GM11168 (cell line): ENCODE measurements at regions not wholly inside any gene's neighbourhood (a gene's known extent, or its start where the extent isn't known, plus 50 kb on each side); places are given as distances from the start of the nearest gene placed in this dataset.

Experiments
- in situ Hi-C: fragments of 300-500 bp; cut with MboI; formaldehyde crosslinking; loops from one replicate; pipeline ENCODE4 v1.12.0; 2022; ENCODE audit warnings: low sequenced_read_pairs; ENCODE audit not compliant: unreplicated experiment

DNA sequence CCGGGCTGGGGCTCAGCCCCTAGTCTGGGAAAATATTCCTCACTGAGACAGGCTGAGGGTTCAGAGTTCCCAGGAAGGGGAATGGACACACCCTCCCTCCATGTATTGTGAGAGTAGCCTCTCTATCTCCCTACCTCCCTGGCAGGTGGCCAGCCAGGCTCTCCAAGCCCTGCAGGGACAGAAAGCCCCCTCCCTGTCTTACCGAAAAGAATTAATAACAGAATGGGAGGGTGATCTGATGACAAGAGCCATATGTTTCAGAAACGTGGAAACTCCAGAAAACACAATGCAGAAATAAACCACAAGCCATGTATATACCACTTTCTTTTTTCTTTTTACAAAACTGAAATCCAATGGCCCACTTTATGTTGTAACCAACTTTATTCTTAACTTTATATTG, 140.0 kb downstream of the CHST1 start:
- in situ Hi-C loops, result no loop called here

DNA sequence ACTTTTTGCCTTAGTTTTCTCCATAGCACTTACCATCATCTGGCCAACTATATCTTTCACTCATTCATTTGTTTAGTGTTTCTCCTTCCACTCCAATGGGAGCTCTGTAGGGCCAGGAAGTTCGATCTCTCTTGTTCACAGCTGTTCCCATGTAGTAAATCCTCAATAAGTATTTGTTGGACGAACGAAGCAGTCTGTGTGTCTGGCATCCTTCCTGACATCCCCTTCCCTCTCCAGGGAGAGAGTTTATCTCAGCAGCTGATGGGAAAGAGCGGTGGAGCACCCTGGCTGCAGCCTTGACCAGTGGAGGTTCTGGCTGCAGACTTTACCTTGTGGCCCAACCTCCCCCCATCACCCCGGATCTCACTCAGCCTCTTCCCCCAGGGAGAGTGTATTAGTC, 141.7 kb downstream of the CHST1 start:
- in situ Hi-C loops, result no loop called here

DNA sequence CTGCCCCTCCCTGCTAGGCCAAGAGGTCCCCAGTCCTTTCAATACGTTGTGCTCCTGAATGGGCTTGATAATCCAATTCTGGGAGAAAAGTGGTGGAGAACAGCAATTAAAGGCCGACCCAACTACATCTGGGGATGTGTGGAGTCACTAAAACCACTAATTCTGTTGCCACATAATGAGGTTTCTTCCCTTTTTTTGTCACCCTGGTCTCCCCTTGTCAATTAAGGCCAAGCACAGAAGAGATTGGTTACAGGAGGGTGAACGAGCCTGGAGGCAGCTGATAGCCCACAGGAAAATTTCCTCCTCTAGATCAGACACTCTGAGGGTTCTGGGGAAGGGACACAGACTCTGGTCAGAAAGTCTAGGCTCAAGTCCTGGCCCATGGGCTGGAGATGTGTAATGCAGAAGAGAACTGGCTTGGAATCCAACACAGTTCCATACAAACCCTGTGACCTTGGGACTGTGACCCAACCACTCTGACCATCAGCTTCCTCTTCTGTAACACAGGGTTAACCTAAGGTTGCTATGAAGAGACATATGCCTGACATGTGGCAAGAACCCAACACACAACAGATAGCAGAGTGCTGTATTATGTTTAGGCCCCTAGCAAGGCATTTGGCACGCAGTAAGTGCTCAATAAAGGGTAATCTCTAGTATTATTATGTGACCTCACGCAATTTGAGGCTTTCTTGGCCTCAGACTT, 146.4 kb downstream of the CHST1 start:
- in situ Hi-C loops, result no loop called here

DNA sequence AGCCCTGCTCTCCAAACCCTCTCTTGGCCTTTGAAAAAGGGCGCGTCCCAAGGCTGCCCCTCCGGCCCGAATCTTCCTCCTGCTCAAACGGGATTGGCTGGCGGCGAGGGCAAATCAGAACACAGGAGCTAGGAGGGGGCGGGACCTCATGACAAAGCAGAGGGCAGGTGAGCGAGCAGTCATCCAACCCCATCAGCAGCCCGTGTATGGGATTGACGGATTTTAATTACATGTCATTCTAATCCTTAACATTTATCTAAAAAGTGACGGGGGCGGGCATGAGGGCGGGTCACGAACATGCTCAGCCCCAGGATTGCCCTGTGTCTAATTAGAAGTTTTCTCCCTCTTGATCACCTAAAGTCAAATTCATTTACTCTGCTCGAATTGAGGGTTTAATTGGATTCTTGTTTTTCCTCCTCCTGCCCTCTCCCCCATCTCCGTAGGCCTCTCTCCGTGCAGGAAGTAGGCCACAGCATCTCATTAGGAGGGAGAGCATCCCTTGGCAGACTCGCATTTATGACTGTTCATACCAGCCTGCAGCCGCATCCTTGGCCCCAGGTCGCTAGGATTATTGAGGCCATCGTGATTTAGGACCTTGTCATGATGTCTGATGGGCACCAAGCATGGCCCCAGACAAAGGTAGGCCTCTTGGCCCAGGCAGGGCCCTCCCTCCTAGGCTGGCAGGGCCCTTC, 147.1 kb downstream of the CHST1 start:
- in situ Hi-C loops, result no loop called here

DNA sequence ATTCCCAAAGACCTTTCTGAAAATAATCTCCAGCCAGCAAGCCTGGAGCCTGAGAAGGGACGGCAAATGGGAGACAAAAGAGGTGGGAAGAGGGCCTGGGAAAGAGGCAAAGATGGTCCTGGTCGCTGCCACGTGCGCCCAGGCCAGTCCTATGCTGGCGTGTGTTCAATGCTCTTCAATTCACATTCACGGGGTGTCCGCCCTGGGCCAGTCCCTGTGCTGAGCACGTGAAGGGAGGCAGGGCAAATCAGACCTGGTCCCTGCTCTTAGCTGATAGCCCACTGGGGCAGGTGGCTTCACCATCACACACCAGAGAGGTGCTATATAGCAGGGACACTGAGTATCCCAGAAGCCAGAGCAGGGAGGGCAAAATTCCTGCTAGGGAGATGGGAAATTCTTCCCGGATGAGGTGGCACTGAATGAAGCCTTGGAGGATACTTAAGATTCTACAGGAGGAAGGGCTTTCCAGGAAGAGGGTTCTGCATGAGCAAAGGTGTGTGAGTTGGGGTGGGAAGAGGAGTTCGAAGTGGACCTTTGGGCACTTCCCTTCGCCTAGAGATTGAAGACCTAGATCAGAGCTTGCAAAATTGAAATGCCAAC, 148.2 kb downstream of the CHST1 start:
- in situ Hi-C loops, result no loop called here

DNA sequence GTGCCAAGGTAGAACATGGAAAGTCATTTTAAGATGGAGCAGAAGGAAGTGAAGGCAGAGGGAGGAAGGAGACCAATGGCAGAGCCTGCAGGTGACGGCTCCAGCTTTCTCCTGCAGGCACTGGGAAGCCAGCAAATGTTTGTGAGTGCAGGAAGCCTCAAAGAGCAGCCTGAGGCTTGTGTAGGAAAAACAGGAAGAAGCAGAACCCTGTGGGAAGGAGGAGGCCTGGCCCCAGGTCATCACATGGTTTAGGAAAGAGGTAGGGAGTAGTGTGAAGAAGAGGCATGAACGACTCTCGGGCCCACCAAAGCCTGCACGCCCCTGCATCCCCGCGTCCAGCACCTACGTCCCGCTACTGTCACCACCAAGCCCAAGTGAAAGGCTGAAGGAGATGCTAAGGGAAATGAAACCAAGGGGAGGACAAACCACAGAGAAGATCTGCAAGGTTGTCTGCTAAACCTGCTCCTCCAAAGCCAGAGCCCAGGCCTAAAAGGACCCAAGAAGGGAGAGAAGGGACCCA, 151.5 kb downstream of the CHST1 start:
- in situ Hi-C loops, result no loop called here

DNA sequence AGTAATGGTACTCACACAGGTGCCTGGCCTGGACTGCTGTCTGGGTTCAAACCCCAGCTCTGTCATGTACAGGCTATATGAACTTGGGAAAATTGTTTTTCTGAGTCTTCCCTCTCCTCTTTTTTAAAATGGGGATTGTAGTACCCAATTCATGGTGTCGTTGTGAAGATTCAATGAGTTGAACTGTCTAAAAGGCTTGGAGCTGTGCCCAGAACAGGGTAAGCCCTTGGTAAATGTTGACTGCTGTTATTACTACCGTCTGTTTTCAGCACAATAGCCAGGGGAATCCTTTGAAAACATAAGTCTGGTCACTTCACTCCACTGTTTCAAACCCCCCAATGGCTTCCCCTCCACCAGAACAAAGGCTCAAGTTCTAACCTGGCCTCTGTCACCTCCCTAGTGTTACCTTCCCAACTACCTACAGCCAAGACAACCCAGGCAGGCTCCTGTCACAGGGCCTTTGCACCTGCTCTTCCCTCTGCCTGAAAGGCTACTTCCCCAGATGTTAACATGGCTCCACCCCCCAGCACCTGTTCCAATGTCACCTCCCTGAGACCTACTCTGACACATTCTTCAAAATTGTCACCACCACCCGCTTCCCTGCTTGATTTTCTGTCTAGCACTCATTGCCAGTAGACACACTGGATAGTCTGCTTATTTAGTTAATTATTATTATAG, 152.8 kb downstream of the CHST1 start:
- in situ Hi-C loops, result no loop called here

DNA sequence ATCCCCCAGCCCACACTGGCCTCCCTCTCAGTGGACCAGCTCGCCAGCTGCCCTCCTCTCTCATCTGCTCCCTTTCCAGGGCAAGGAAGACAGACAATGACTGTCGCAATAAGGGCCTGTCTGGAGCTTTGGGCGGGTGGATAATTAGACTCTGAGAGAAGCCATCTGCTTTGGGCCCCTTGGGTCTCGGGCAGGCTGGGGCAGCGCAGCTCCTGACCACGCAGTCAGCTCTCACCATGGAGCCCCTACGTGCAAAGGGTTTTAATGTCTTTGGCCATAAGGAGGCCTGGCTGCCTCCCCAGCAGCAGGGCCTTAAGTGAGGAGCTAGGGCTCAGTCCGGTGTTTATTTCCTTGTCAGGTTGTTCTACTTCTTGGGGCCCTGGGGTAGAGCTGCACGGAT, 153.9 kb downstream of the CHST1 start:
- in situ Hi-C loops, result no loop called here

DNA sequence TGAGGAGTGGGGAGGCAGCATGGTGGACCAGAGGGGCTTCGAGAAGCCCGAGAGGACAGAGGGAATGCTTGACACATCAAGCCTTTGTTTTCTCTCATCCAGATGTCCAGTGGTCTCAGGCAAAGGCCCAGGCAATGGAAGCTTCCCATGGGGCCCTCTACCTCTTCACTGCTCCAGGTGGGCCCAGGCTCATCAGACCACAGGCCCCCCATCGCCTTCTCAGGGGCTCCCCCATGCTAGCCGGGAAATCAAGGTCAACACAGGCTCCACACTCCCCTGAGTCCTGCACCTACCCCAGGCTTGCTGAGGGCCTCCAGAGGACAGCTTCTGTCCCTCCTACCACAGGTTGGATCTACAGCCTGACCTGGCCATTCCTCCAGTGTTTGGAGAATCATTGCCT, 157.5 kb downstream of the CHST1 start:
- in situ Hi-C loops, result no loop called here

DNA sequence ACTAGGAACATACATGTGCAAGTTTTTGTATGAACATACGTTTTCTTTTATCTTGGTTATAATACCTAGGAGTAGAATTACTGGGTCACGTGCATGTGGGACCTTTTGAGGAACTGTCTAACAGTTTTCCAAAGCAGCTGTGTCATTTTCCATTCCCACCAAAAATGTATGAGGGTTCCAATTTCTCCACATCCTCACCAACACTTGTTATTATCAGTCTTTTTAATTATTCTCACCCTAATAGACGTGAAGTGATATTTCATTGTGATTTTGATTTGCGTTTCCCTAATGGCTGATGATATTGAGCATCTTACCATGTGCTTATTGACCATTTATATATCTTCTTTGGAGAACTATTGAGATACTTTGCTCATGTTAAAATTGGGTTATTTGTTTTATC, 162.1 kb downstream of the CHST1 start:
- in situ Hi-C loops, result no loop called here

DNA sequence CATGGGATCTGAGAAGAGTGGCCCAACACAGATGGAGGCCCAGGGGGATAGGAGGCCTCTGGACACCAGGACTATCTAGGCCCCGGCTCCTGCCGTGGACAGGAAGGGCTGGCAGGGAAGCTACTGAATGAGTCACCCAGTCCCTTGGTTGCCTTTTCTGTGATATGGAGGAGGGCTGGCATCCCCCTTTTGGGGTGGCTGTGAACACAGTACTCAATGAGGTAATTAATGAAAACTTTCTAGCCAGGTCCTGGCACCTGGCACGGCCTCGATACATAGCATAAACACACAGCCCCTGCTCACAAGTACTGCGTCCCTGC, 163.2 kb downstream of the CHST1 start:
- in situ Hi-C loops, result no loop called here

DNA sequence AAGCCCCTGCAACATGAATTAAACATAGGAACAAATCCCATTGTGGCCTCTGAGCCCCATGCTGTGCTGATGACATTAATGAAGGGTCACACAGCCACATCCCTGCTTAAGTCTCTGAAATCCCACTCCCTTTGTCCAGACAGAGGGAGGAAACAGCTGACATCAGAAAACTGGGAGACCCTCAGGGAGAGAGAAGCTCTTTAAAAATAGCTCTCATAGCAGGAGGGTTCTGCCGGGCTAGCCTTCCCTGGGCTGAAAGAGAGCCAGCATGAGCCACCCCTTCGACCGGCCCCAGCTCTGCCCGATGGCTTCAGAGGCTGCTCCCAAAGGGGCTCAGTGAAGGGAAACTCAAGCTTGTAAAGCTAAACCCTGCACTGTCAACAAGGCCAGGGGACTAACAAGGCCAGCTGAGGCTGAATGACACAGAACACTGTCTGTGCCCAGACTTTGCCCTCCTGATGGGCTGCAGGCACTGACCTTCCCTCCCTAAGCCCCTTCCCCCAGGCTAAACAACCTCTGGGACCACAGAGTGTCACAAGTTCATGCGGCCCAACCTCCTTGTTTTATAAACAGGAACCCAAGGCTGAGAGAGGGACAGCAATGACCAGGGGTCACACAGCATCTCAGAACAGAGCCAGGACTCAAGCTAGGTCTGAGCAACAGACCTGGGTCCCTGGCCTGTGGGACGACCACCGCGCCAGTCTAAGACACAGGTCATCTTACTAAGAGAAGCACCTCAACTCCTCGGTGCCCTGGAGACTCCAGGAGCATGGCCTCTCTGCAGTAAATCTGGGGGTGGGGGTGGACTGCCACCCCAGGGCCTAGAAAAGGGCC, 163.8 kb downstream of the CHST1 start:
- in situ Hi-C loops, result no loop called here

DNA sequence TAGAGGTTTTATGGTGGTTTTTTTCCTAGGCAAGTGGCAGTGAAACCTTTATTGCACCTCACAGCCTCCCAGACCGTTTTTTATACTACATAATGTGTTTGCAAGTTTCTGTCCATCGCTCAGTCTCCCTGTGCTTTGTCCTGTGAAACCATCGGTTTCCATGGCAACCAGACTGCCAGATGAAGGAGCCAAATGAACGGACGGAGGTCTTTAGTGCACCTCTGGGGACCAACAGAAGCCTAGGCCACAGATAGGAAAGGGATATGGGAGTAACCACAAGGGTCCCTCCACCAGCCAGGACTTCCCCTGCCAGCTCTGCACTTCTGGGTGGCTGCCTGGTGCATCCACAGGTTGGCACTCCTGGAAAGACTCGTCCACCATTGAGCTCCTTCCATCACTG, 165.0 kb downstream of the CHST1 start:
- in situ Hi-C loops, result no loop called here

DNA sequence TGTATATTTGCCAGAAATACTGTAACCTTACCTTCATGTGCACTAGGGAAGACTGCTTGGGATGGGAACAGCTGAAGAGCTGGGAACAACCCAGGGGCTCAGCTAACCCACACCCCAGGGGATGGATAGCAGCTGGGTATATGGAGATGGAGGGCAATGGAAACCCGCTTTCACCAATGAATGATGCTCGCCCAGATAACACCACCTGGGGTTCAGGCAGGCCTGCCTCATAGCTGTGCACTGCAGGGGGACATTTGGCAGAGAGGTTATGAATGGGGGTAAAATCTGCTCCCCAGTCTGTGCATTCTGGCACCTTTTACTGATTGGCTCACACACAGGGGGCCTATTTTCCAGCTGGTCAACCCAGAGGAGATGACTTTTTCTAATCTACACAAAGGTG, 170.7 kb downstream of the CHST1 start:
- in situ Hi-C loops, result no loop called here

DNA sequence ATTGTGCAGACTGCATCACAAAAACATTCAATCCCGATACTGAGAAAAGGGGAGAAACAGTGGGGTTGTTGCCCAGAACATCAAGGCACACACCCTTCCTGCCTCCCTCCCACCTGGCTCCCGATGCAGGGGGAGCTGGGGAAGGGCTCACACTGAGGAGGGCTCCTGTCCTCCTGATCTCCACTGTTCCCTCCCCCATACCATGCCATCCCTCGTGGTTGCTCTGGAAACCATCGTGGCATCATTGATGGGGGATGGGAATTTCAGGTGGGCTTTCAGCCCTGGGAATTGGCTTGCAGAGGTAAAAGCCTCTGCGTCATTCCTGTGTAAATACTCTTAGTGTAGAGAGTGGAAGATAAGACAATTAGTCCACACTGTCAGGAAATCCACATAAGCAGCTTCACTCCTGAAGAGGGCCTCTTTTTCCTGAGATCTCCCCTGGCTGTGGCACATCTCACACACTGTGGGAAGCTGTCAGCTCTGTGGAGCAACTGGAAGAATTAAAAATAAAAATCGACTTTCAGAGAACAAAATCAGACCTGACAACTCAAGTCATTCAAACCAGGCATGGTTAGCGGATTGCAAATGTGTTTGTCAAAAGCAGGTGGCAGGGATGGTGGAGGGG, 176.0 kb downstream of the CHST1 start:
- in situ Hi-C loops, result no loop called here

DNA sequence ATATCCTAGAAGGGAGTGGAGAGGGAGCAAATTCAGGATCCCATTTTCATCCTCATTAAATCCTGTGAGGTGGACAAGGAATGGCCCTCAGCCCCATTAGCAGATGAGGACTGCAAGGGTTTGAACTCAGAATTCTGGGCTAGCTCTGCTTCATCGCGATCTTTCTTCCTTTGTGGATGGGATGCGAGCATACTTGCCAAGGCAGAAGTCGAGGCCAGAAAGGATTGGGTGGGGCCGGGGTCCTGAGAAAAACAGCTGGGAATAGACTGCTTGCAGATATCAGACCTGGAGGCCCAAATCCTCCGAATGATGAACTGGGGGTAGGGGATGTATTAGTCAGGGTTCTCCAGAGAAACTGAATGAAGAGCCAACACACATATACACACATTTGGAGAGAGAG, 179.0 kb downstream of the CHST1 start:
- in situ Hi-C loops, result no loop called here

DNA sequence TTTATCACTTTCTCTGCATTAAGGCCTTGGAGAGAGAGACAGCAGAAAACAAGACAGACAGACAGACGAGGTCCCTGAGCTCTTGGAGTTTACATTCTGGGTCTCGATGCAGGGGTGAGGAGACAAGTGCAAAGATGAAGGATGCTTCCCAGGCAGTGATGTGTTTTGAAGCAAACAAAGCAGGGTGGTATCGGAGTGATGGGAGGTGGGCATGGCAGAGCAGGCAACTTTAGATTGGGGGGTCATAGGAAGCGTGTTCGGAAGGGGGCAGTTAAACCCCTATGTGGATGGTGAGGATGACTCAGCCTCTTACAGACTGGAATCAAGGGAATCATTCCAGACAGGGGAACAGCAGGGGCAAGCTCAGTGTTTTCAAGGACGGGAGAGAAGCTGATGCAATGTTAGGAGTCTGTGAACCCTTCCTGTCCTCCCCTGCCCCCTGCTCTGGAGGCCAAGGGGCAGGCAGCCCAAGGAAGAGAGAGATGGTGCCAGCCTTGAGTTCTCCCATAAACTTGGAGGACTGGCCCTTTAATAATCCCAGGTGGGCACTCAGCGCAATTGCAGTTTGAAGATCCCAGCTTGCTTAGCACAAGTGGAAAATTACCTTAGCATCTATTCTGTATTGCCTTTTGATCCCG, 180.2 kb downstream of the CHST1 start:
- in situ Hi-C loops, result no loop called here

DNA sequence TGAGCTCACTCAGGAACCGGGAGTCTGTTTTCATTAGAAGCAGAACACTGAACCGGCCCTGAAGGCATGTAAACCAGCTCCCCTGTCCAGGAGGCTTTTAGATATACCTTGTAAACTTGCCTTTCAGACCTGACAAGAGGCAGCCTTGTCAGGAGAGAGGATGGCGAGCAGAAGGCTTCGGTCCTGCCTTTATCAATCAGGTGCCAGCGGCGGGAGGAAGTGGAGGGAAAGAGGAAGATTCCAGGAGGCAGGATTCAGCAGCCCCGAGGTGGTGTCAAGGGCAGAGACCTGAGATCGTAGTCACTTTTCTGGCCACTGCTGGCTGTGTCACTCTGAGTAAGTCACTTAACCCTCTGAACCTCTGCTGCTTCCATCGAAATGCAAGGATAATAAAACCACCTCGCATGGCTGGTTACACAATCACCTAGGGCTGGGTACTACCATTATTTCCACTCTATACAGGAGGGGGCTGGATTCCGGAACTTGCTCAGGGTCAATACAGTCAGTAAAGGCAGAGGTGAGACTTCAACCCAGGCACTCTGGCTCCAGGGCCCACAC, 181.0 kb downstream of the CHST1 start:
- in situ Hi-C loops, result no loop called here

DNA sequence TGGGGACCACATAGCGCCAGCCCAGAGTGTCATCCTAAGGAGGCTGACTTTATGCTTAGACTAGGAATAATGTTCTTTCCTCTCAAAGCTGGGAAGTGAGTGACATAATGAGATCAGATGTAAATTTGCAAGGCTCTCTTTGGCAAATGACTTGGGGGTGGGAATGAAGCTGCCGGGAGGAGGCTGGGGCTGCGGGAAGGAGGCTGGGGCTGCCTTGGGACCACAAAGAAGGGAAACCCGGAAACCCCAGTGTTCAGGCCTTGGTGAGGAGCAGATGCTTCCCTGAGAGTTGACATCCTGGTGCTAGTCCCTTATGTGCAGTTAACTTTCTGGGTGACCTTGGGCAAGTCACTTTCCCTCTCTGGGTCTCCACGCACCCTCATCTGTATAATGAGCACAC, 182.0 kb downstream of the CHST1 start:
- in situ Hi-C loops, result no loop called here
